PC-9 (cell line): ENCODE measurements at regions not wholly inside any gene's neighbourhood (a gene's known extent, or its start where the extent isn't known, plus 50 kb on each side); places are given as distances from the start of the nearest gene placed in this dataset.

Experiments used
- BruUV-seq: library from RNA; stranded (reverse); fragments of 400-500 nt; replicated peaks from 2 replicates; lab custom pipeline; 2021; lab: Mats Ljungman, UMichigan
- CTCF ChIA-PET: fragments of 300-600 bp; sonication (Branson Sonifier 250); formaldehyde crosslinking; loops from one replicate; lab custom pipeline; 2022; ENCODE audit warnings: antibody characterized with exemption; lab: Charles Lee
- POLR2A ChIA-PET: fragments of 300-600 bp; sonication (Branson Sonifier 250); formaldehyde crosslinking; loops from one replicate; lab custom pipeline; 2022; ENCODE audit warnings: antibody characterized with exemption; ENCODE audit not compliant: unreplicated experiment; lab: Charles Lee
- DNase-seq, 2 experiments: peaks; one replicate each; pipeline versions ENCODE4 v3.0.0 to v3.0.0-alpha.2; 2015 to 2022; ENCODE audit warnings: mixed read lengths in 1 of 2
- H2AFZ ChIP-seq: fragments of 200-600 bp; sonication (generic); 2 replicates; pipeline ENCODE4 v1.8.1; 2017; ENCODE audit warnings: antibody characterized with exemption
- H3F3A ChIP-seq: fragments of 200-600 bp; sonication (generic); 2 replicates; pipeline ENCODE4 v1.8.1; 2017; ENCODE audit warnings: antibody characterized with exemption, mild to moderate bottlenecking, low read depth; ENCODE audit not compliant: insufficient read depth
- H3K27ac ChIP-seq: fragments of 200-600 bp; sonication (generic); 2 replicates; pipeline ENCODE4 v1.6.1; 2016; ENCODE audit warnings: mixed run types
- H3K27me3 ChIP-seq: fragments of 200-600 bp; sonication (generic); 2 replicates; pipeline ENCODE4 v1.6.1; 2016; ENCODE audit warnings: low read depth, mixed run types; ENCODE audit not compliant: insufficient read depth
- H3K36me3 ChIP-seq: fragments of 200-600 bp; sonication (generic); 2 replicates; pipeline ENCODE4 v1.6.1; 2016; ENCODE audit warnings: low read depth, mixed run types
- H3K4me1 ChIP-seq: fragments of 200-600 bp; sonication (generic); replicated peaks from 2 replicates; pipeline ENCODE4 v1.6.1; 2016; ENCODE audit warnings: mixed run types; ENCODE audit not compliant: insufficient read depth
- H3K4me2 ChIP-seq: fragments of 200-600 bp; sonication (generic); 2 replicates; pipeline ENCODE4 v1.6.1; 2017; ENCODE audit warnings: mixed run types
- H3K4me3 ChIP-seq: fragments of 200-600 bp; sonication (generic); 2 replicates; pipeline ENCODE4 v1.6.1; 2016; ENCODE audit warnings: mixed run types
- H3K79me2 ChIP-seq: fragments of 200-600 bp; sonication (generic); 2 replicates; pipeline ENCODE4 v1.6.1; 2017; ENCODE audit warnings: low read depth, mixed run types
- H3K9me2 ChIP-seq: fragments of 200-600 bp; sonication (generic); 2 replicates; pipeline ENCODE4 v1.8.1; 2017; ENCODE audit warnings: mild to moderate bottlenecking; ENCODE audit not compliant: insufficient read depth
- H3K9me3 ChIP-seq: fragments of 200-600 bp; sonication (generic); 2 replicates; pipeline ENCODE4 v1.8.1; 2016; ENCODE audit warnings: low read depth; ENCODE audit not compliant: insufficient read depth
- H4K20me1 ChIP-seq: fragments of 200-600 bp; sonication (generic); 2 replicates; pipeline ENCODE4 v1.8.1; 2017; ENCODE audit not compliant: insufficient read depth
- CTCF ChIP-seq: fragments of 200-600 bp; sonication (generic); conservative IDR thresholded peaks from 2 replicates; pipeline ENCODE4 v1.6.1; 2017; ENCODE audit warnings: mixed run types, antibody characterized with exemption, mild to moderate bottlenecking, moderate library complexity
- EZH2 ChIP-seq: fragments of 200-600 bp; sonication (generic); IDR thresholded peaks from 2 replicates; pipeline ENCODE4 v1.8.0; 2017; ENCODE audit warnings: antibody characterized with exemption, low read depth
- intact Hi-C: fragments of 100-400 bp; cut with micrococcal nuclease; formaldehyde crosslinking; loops from one replicate; pipeline ENCODE4 v1.10.0; 2022; ENCODE audit not compliant: unreplicated experiment

- no peaks in the 10 kb centered on the region for H3K9me3 ChIP-seq
- no peak for DNase-seq
- ChIA-PET CTCF (no interaction called here), POLR2A (no interaction called here)
- H3K9me2 ChIP-seq = no peaks in the 10 kb centered on the region
- H3K79me2 ChIP-seq = no peaks in the 10 kb centered on the region
- no peak overlapping the region for H3K27ac ChIP-seq
- no peak overlapping the region for H2AFZ ChIP-seq
- intact Hi-C loops = no loop called here
- H3K4me1 ChIP-seq = no peaks in the 10 kb centered on the region
- no peak overlapping the region for H3K4me2 ChIP-seq
- no peak overlapping the region for H3K4me3 ChIP-seq
- TF ChIP-seq EZH2 (no peak), CTCF (no peak)
- no peaks in the 10 kb centered on the region for H3F3A ChIP-seq
- H4K20me1 ChIP-seq = no peaks in the 10 kb centered on the region
- no peaks in the 10 kb centered on the region for H3K27me3 ChIP-seq
- H3K36me3 ChIP-seq = no peaks in the 10 kb centered on the region
- BruUV-seq = no TSS peak
Observed at GRCh38 chr2:13572466-13572865, 855.7 kb downstream of the TRIB2 start.

GRCh38 chr2:13574831-13575230 is 858.1 kb downstream of the TRIB2 start:
- intact Hi-C loops = no loop called here
- Histone ChIP-seq H3K36me3 (no peaks in the 10 kb centered on the region), H3K4me3 (no peak overlapping the region), H3K4me2 (no peak overlapping the region), H3K4me1 (no peaks in the 10 kb centered on the region), H3K9me2 (no peaks in the 10 kb centered on the region), H3K9me3 (no peaks in the 10 kb centered on the region), H3K79me2 (no peaks in the 10 kb centered on the region), H3K27ac (no peak overlapping the region), H3K27me3 (no peaks in the 10 kb centered on the region), H3F3A (no peaks in the 10 kb centered on the region), H4K20me1 (no peaks in the 10 kb centered on the region), H2AFZ (no peak overlapping the region)
- CTCF ChIA-PET = no interaction called here
- POLR2A ChIA-PET = no interaction called here
- DNase-seq = no peak
- TF ChIP-seq CTCF (no peak), EZH2 (no peak)
- BruUV-seq = no TSS peak

GRCh38 chr2:13576406-13577036 is 859.8 kb downstream of the TRIB2 start:
- Histone ChIP-seq H3K9me3 (no peaks in the 10 kb centered on the region), H3F3A (no peaks in the 10 kb centered on the region), H3K4me1 (no peaks in the 10 kb centered on the region), H3K79me2 (no peaks in the 10 kb centered on the region), H3K36me3 (no peaks in the 10 kb centered on the region), H3K4me2 (no peak overlapping the region), H3K27me3 (no peaks in the 10 kb centered on the region), H2AFZ (no peak overlapping the region), H4K20me1 (no peaks in the 10 kb centered on the region), H3K9me2 (no peaks in the 10 kb centered on the region), H3K27ac (no peak overlapping the region), H3K4me3 (no peak overlapping the region)
- CTCF ChIA-PET = no interaction called here
- no peak for DNase-seq
- TF ChIP-seq EZH2 (no peak), CTCF (no peak)
- POLR2A ChIA-PET = interaction anchor here (0.6 kb wide), 1 partner anchor 1136 kb away, joined by 3 read pairs; no protein-coding TSS in a partner anchor
- no TSS peak for BruUV-seq
- intact Hi-C loops = no loop called here
